Fibroblast of upper back skin (primary cell): ENCODE measurements at regions not wholly inside any gene's neighbourhood (a gene's known extent, or its start where the extent isn't known, plus 50 kb on each side); places are given as distances from the start of the nearest gene placed in this dataset.

Source experiments
- DNase-seq: peaks from one replicate; pipeline ENCODE4 v3.0.0-alpha.2; 2013

GRCh38 chr2:176820371-176820932 lies 392.1 kb upstream of the HNRNPA3 start:
- no peak for DNase-seq

- no peak for DNase-seq
Observed at GRCh38 chr2:176821350-176821749, 391.2 kb upstream of the HNRNPA3 start.

GRCh38 chr2:176822060-176822459 lies 390.5 kb upstream of the HNRNPA3 start:
- no peak for DNase-seq

GRCh38 chr2:176826356-176826755 lies 386.2 kb upstream of the HNRNPA3 start:
- DNase-seq = no peak

- no peak for DNase-seq
Observed at GRCh38 chr2:176826984-176827668, 385.5 kb upstream of the HNRNPA3 start.

- DNase-seq = no peak
Observed at GRCh38 chr2:176830362-176830761, 382.2 kb upstream of the HNRNPA3 start.

GRCh38 chr2:176832086-176832485 lies 380.5 kb upstream of the HNRNPA3 start:
- DNase-seq = no peak

GRCh38 chr2:176833671-176834070 lies 378.9 kb upstream of the HNRNPA3 start:
- DNase-seq = no peak

GRCh38 chr2:176834226-176834625 lies 378.4 kb upstream of the HNRNPA3 start:
- no peak for DNase-seq

GRCh38 chr2:176843208-176843607 lies 369.4 kb upstream of the HNRNPA3 start:
- no peak for DNase-seq

- DNase-seq = no peak
Observed at GRCh38 chr2:176844461-176844860, 368.1 kb upstream of the HNRNPA3 start.

- DNase-seq = no peak
Observed at GRCh38 chr2:176845718-176846117, 366.9 kb upstream of the HNRNPA3 start.

- DNase-seq = no peak
Observed at GRCh38 chr2:176847575-176847974, 365.0 kb upstream of the HNRNPA3 start.

- DNase-seq = no peak
Observed at GRCh38 chr2:176848844-176849243, 363.8 kb upstream of the HNRNPA3 start.

- DNase-seq = no peak
Observed at GRCh38 chr2:176851200-176851888, 361.2 kb upstream of the HNRNPA3 start.

- no peak for DNase-seq
Observed at GRCh38 chr2:176851889-176852483, 360.6 kb upstream of the HNRNPA3 start.

- DNase-seq = no peak
Observed at GRCh38 chr2:176852667-176853066, 359.9 kb upstream of the HNRNPA3 start.

- no peak for DNase-seq
Observed at GRCh38 chr2:176854062-176854461, 358.5 kb upstream of the HNRNPA3 start.

GRCh38 chr2:176854878-176855277 lies 357.7 kb upstream of the HNRNPA3 start:
- no peak for DNase-seq

- no peak for DNase-seq
Observed at GRCh38 chr2:176856683-176857082, 355.9 kb upstream of the HNRNPA3 start.

GRCh38 chr2:176865336-176865735 lies 347.3 kb upstream of the HNRNPA3 start:
- DNase-seq = no peak

GRCh38 chr2:176872406-176872805 lies 340.2 kb upstream of the HNRNPA3 start:
- DNase-seq = no peak

- DNase-seq = peak; percentile 14
Observed at GRCh38 chr2:176873403-176873802, 339.2 kb upstream of the HNRNPA3 start.
